ENCODE measurements at regions not wholly inside any gene's neighbourhood (a gene's known extent, or its start where the extent isn't known, plus 50 kb on each side); places are given as distances from the start of the nearest gene placed in this dataset.

- TF ChIP-seq ZFX (IDR thresholded peaks at IDR 0.05) (no peak), CTCF (conservative IDR thresholded peaks at IDR 0.05) (no peak)
- no peak overlapping the region for H3K27ac ChIP-seq
Measured at GRCh38 chr11:20238712-20239111, 78.4 kb upstream of the DBX1 start.

GRCh38 chr11:20235164-20235563, 74.9 kb upstream of the DBX1 start:
- H3K27ac ChIP-seq, result no peak overlapping the region
- TF ChIP-seq ZFX (IDR thresholded peaks at IDR 0.05) (no peak), CTCF (conservative IDR thresholded peaks at IDR 0.05) (no peak)

- TF ChIP-seq ZFX (IDR thresholded peaks at IDR 0.05) (no peak), CTCF (conservative IDR thresholded peaks at IDR 0.05) (no peak)
- no peak overlapping the region for H3K27ac ChIP-seq
Measured at GRCh38 chr11:20227631-20228030, 67.4 kb upstream of the DBX1 start.

- H3K27ac ChIP-seq, result no peak overlapping the region
- TF ChIP-seq ZFX (IDR thresholded peaks at IDR 0.05) (no peak), CTCF (conservative IDR thresholded peaks at IDR 0.05) (no peak)
Measured at GRCh38 chr11:20226933-20227332, 66.7 kb upstream of the DBX1 start.

GRCh38 chr11:20221566-20221965, 61.3 kb upstream of the DBX1 start:
- no peak overlapping the region for H3K27ac ChIP-seq
- no peak for TF ChIP-seq CTCF (conservative IDR thresholded peaks at IDR 0.05)
- TF ChIP-seq ZFX (IDR thresholded peaks at IDR 0.05), result no peak

GRCh38 chr11:20213790-20214189, 53.5 kb upstream of the DBX1 start:
- TF ChIP-seq ZFX (IDR thresholded peaks at IDR 0.05) (no peak), CTCF (conservative IDR thresholded peaks at IDR 0.05) (no peak)
- H3K27ac ChIP-seq, result no peak overlapping the region

GRCh38 chr11:20211691-20212090, 51.4 kb upstream of the DBX1 start:
- TF ChIP-seq ZFX (IDR thresholded peaks at IDR 0.05) (no peak), CTCF (conservative IDR thresholded peaks at IDR 0.05) (no peak)
- H3K27ac ChIP-seq, result no peak overlapping the region
